ENCODE measurements at regions not wholly inside any gene's neighbourhood (a gene's known extent, or its start where the extent isn't known, plus 50 kb on each side); places are given as distances from the start of the nearest gene placed in this dataset.

GRCh38 chr12:58521152-58521551 is 399.2 kb downstream of the LRIG3 start:
- TF ChIP-seq POLR2AphosphoS5 (IDR thresholded peaks at IDR 0.05; ENCODE audit: low read depth, low read length) = no peak
- TF ChIP-seq CTCF (IDR thresholded peaks at IDR 0.05) = no peak
- no peak for TF ChIP-seq RFX5 (IDR thresholded peaks at IDR 0.05; ENCODE audit: low read length)
- TF ChIP-seq EP300 (IDR thresholded peaks at IDR 0.05; ENCODE audit: borderline replicate concordance in 1 of 2, low read depth in 1 of 2, low read length in 1 of 2) = no peak
- no peak for TF ChIP-seq TAF1 (IDR thresholded peaks at IDR 0.05; ENCODE audit: borderline replicate concordance, low read depth, low read length)
- TF ChIP-seq EZH2phosphoT487 (IDR thresholded peaks at IDR 0.05; ENCODE audit: borderline replicate concordance, low read depth) = no peak
- no peak for TF ChIP-seq MXI1 (IDR thresholded peaks at IDR 0.05; ENCODE audit: low read depth, low read length)
